BLaER1 treated with 17β-estradiol and CSF1 and Interleukin-3, amounts not matched to agents 10 nM and 100 nM (cell line): ENCODE measurements at regions not wholly inside any gene's neighbourhood (a gene's known extent, or its start where the extent isn't known, plus 50 kb on each side); places are given as distances from the start of the nearest gene placed in this dataset.
A peak's percentile ranks its signal among the peaks of the same experiment; 100 is the strongest.

Experiments used
- H3K27ac ChIP-seq, 11 experiments: shearing (Covaris generic); formaldehyde crosslinking; 2 replicates each; pipeline ENCODE4 v1.8.1; 2022
- H3K27me3 ChIP-seq, 11 experiments: shearing (Covaris generic); formaldehyde crosslinking; 2 replicates each; pipeline ENCODE4 v1.8.1; 2022
- H3K36me3 ChIP-seq, 11 experiments: shearing (Covaris generic); formaldehyde crosslinking; 2 replicates each; pipeline ENCODE4 v1.8.1; 2022
- H3K4me1 ChIP-seq, 10 experiments: shearing (Covaris generic); formaldehyde crosslinking; 2 replicates each; pipeline ENCODE4 v1.8.1; 2022
- H3K4me2 ChIP-seq, 11 experiments: shearing (Covaris generic); formaldehyde crosslinking; 2 replicates each; pipeline ENCODE4 v1.8.1; 2022
- H3K4me3 ChIP-seq, 10 experiments: shearing (Covaris generic); formaldehyde crosslinking; 2 replicates each; pipeline ENCODE4 v1.8.1; 2022
- H3K9ac ChIP-seq, 11 experiments: shearing (Covaris generic); formaldehyde crosslinking; 2 replicates each; pipeline ENCODE4 v1.8.1; 2022
- H3K9me3 ChIP-seq, 11 experiments: shearing (Covaris generic); formaldehyde crosslinking; replicated peaks in 1 of 11; 2 replicates each; pipeline ENCODE4 v1.8.1; 2022
- H4K20me1 ChIP-seq, 11 experiments: shearing (Covaris generic); formaldehyde crosslinking; 2 replicates each; pipeline ENCODE4 v1.8.1; 2022
- Cebpa-rat ChIP-seq, 11 experiments: shearing (Covaris generic); IDR thresholded peaks; 2 replicates each; pipeline ENCODE4 v1.8.1; 2022

GRCh38 chr5:73337586-73338255, 110.9 kb downstream of the FOXD1 start:
- no peaks in the 10 kb centered on the region for H4K20me1 ChIP-seq
- peaks cover 0 to 3% (median 0%) of the 10 kb centered on the region in 10 experiments; a peak in 1 of 20 replicates for H3K4me1 ChIP-seq
- no peaks in the 10 kb centered on the region for H3K36me3 ChIP-seq
- no peak overlapping the region for H3K4me2 ChIP-seq
- no peaks in the 10 kb centered on the region for H3K27me3 ChIP-seq
- no peak for TF ChIP-seq Cebpa-rat (IDR thresholded peaks at IDR 0.05)
- no peak overlapping the region for H3K4me3 ChIP-seq
- no peak overlapping the region for H3K27ac ChIP-seq
- no peak overlapping the region for H3K9ac ChIP-seq
- peaks cover 0 to 12% (median 0%) of the 10 kb centered on the region in 11 experiments; a peak in 3 of 22 replicates for H3K9me3 ChIP-seq

GRCh38 chr5:73336366-73336765, 112.2 kb downstream of the FOXD1 start:
- TF ChIP-seq Cebpa-rat (IDR thresholded peaks at IDR 0.05), result no peak
- Histone ChIP-seq H3K4me1 (no peaks in the 10 kb centered on the region), H3K27me3 (no peaks in the 10 kb centered on the region), H3K9ac (no peak overlapping the region), H4K20me1 (no peaks in the 10 kb centered on the region), H3K36me3 (no peaks in the 10 kb centered on the region), H3K9me3 (peaks cover 1 to 21% (median 7%) of the 10 kb centered on the region in 11 experiments; a peak in 20 of 22 replicates), H3K4me3 (no peak overlapping the region), H3K27ac (no peak overlapping the region), H3K4me2 (no peak overlapping the region)

- Histone ChIP-seq H3K27ac (no peak overlapping the region), H3K9ac (no peak overlapping the region), H3K4me1 (peaks cover 0 to 1% (median 0%) of the 10 kb centered on the region in 10 experiments; a peak in 6 of 20 replicates), H4K20me1 (no peaks in the 10 kb centered on the region), H3K36me3 (no peaks in the 10 kb centered on the region), H3K4me2 (no peak overlapping the region), H3K27me3 (no peaks in the 10 kb centered on the region), H3K4me3 (no peak overlapping the region), H3K9me3 (peaks cover 16 to 29% (median 25%) of the 10 kb centered on the region in 11 experiments; a peak in 21 of 22 replicates)
- no peak for TF ChIP-seq Cebpa-rat (IDR thresholded peaks at IDR 0.05)
Observed at GRCh38 chr5:73333944-73334703, 114.5 kb downstream of the FOXD1 start.

GRCh38 chr5:73330613-73331012, 118.0 kb downstream of the FOXD1 start:
- Histone ChIP-seq H3K27ac (no peak overlapping the region), H3K27me3 (no peaks in the 10 kb centered on the region), H4K20me1 (no peaks in the 10 kb centered on the region), H3K4me1 (peaks cover 0 to 17% (median 7%) of the 10 kb centered on the region in 10 experiments; a peak in 9 of 20 replicates), H3K9ac (no peak overlapping the region), H3K9me3 (peaks cover 16 to 29% (median 25%) of the 10 kb centered on the region in 11 experiments; a peak in 21 of 22 replicates), H3K36me3 (no peaks in the 10 kb centered on the region), H3K4me3 (no peak overlapping the region), H3K4me2 (no peak overlapping the region)
- TF ChIP-seq Cebpa-rat (IDR thresholded peaks at IDR 0.05), result no peak

GRCh38 chr5:73328640-73329039, 119.9 kb downstream of the FOXD1 start:
- Histone ChIP-seq H3K9me3 (peaks cover 16 to 29% (median 25%) of the 10 kb centered on the region in 11 experiments; a peak in 21 of 22 replicates), H3K27me3 (no peaks in the 10 kb centered on the region), H3K27ac (peak overlapping the region in 1 of 11 experiments; percentile 40; a peak in 1 of 22 replicates), H3K4me1 (peaks cover 0 to 17% (median 7%) of the 10 kb centered on the region in 10 experiments; a peak in 9 of 20 replicates), H3K4me3 (no peak overlapping the region), H3K4me2 (peak overlapping the region in 6 of 11 experiments; percentile 9 to 43 (median 38); a peak in 13 of 22 replicates), H4K20me1 (no peaks in the 10 kb centered on the region), H3K9ac (no peak overlapping the region), H3K36me3 (no peaks in the 10 kb centered on the region)
- no peak for TF ChIP-seq Cebpa-rat (IDR thresholded peaks at IDR 0.05)

- Histone ChIP-seq H3K36me3 (no peaks in the 10 kb centered on the region), H3K27me3 (no peaks in the 10 kb centered on the region), H3K4me1 (peaks cover 0 to 17% (median 7%) of the 10 kb centered on the region in 10 experiments; a peak in 9 of 20 replicates), H3K4me2 (peak overlapping the region in 4 of 11 experiments; percentile 37 to 43 (median 38); a peak in 8 of 22 replicates), H3K27ac (peak overlapping the region in 1 of 11 experiments; percentile 40; a peak in 1 of 22 replicates), H3K9ac (no peak overlapping the region), H3K4me3 (no peak overlapping the region), H3K9me3 (peaks cover 16 to 29% (median 25%) of the 10 kb centered on the region in 11 experiments; a peak in 21 of 22 replicates), H4K20me1 (no peaks in the 10 kb centered on the region)
- no peak for TF ChIP-seq Cebpa-rat (IDR thresholded peaks at IDR 0.05)
Observed at GRCh38 chr5:73327908-73328455, 120.6 kb downstream of the FOXD1 start.

- no peaks in the 10 kb centered on the region for H3K27me3 ChIP-seq
- no peaks in the 10 kb centered on the region for H4K20me1 ChIP-seq
- H3K4me2 ChIP-seq, result no peak overlapping the region
- no peak overlapping the region for H3K27ac ChIP-seq
- peaks cover 0 to 17% (median 7%) of the 10 kb centered on the region in 10 experiments; a peak in 9 of 20 replicates for H3K4me1 ChIP-seq
- H3K9ac ChIP-seq, result no peak overlapping the region
- H3K9me3 ChIP-seq, result peaks cover 8 to 11% (median 9%) of the 10 kb centered on the region in 11 experiments; a peak in 19 of 22 replicates
- no peak for TF ChIP-seq Cebpa-rat (IDR thresholded peaks at IDR 0.05)
- H3K4me3 ChIP-seq, result no peak overlapping the region
- no peaks in the 10 kb centered on the region for H3K36me3 ChIP-seq
Observed at GRCh38 chr5:73325546-73325945, 123.0 kb downstream of the FOXD1 start.

GRCh38 chr5:73323466-73323865, 125.1 kb downstream of the FOXD1 start:
- no peak overlapping the region for H3K4me2 ChIP-seq
- H3K36me3 ChIP-seq, result no peaks in the 10 kb centered on the region
- H3K4me3 ChIP-seq, result no peak overlapping the region
- H4K20me1 ChIP-seq, result no peaks in the 10 kb centered on the region
- H3K9me3 ChIP-seq, result no peaks in the 10 kb centered on the region
- H3K4me1 ChIP-seq, result peaks cover 0 to 21% (median 2%) of the 10 kb centered on the region in 10 experiments; a peak in 9 of 20 replicates
- H3K9ac ChIP-seq, result no peak overlapping the region
- H3K27me3 ChIP-seq, result no peaks in the 10 kb centered on the region
- peak in 3 of 11 experiments; percentile 39 to 60 (median 59); a peak in 4 of 22 replicates for TF ChIP-seq Cebpa-rat (IDR thresholded peaks at IDR 0.05)
- H3K27ac ChIP-seq, result no peak overlapping the region
